IMR-90 (cell line): ENCODE measurements at regions not wholly inside any gene's neighbourhood (a gene's known extent, or its start where the extent isn't known, plus 50 kb on each side); places are given as distances from the start of the nearest gene placed in this dataset.

Source experiments
- ATAC-seq: fragments of 200-7000 bp; cut with Tn5 transposase; 2 replicates; pipeline ENCODE4 v1.9.1; 2020; ENCODE audit warnings: low read depth, mild to moderate bottlenecking, moderate library complexity
- BruUV-seq: library from RNA; stranded (reverse); fragments of 400-500 nt; replicated peaks from 2 replicates; lab custom pipeline; 2021; lab: Mats Ljungman, UMichigan
- CTCF ChIA-PET: fragments of 300-600 bp; formaldehyde crosslinking; extraction: SDS; loops from one replicate; lab custom pipeline; 2021; ENCODE audit warnings: antibody characterized with exemption; lab: Yijun Ruan, JAX
- POLR2A ChIA-PET: fragments of 300-600 bp; sonication (Branson Sonifier 250); formaldehyde crosslinking; loops from one replicate; lab custom pipeline; 2022; ENCODE audit warnings: antibody characterized with exemption; ENCODE audit not compliant: unreplicated experiment; lab: Charles Lee
- DNase-seq: peaks from one replicate; pipeline ENCODE4 v3.0.0; 2013
- H2AFZ ChIP-seq: replicated peaks from 2 replicates; pipeline ENCODE3; 2013; ENCODE audit warnings: low read length, mild to moderate bottlenecking; ENCODE audit not compliant: poor library complexity
- H2AK5ac ChIP-seq: 2 replicates; pipeline ENCODE4 v1.6.1; 2013; ENCODE audit warnings: low read depth, low read length, inconsistent platforms
- H2AK9ac ChIP-seq: replicated peaks from 2 replicates; pipeline ENCODE3; 2013; ENCODE audit warnings: mild to moderate bottlenecking, low read depth, low read length, moderate library complexity; ENCODE audit not compliant: poor library complexity
- H2BK120ac ChIP-seq: 2 replicates; pipeline ENCODE4 v1.6.1; 2013; ENCODE audit warnings: low read depth, low read length, inconsistent platforms
- H2BK15ac ChIP-seq: 3 replicates; pipeline ENCODE4 v1.6.1; 2013; ENCODE audit warnings: low read depth, low read length, inconsistent platforms
- H2BK20ac ChIP-seq: 2 replicates; pipeline ENCODE4 v1.6.1; 2013; ENCODE audit warnings: low read depth, mild to moderate bottlenecking, inconsistent platforms, low read length, moderate library complexity
- H2BK5ac ChIP-seq: 2 replicates; pipeline ENCODE4 v1.6.1; 2013; ENCODE audit warnings: mild to moderate bottlenecking, low read depth, low read length, inconsistent platforms; ENCODE audit not compliant: poor library complexity, severe bottlenecking
- H3K14ac ChIP-seq: replicated peaks from 2 replicates; pipeline ENCODE4 v1.6.1; 2013; ENCODE audit warnings: low read depth, low read length, inconsistent platforms
- H3K18ac ChIP-seq: 2 replicates; pipeline ENCODE4 v1.6.1; 2013; ENCODE audit warnings: low read depth, low read length, control low read depth
- H3K23ac ChIP-seq: 2 replicates; pipeline ENCODE4 v1.6.1; 2013; ENCODE audit warnings: low read depth, low read length, inconsistent platforms
- H3K27ac ChIP-seq: 2 replicates; pipeline ENCODE4 v1.5.1; 2013; ENCODE audit warnings: mild to moderate bottlenecking, control low read depth, low read length; ENCODE audit not compliant: insufficient read depth
- H3K27me3 ChIP-seq: 2 replicates; pipeline ENCODE4 v1.6.1; 2013; ENCODE audit warnings: low read length; ENCODE audit not compliant: control insufficient read depth, insufficient read depth
- H3K36me3 ChIP-seq: 2 replicates; pipeline ENCODE4 v1.6.1; 2013; ENCODE audit warnings: low read length, mixed read lengths; ENCODE audit not compliant: control insufficient read depth, insufficient read depth
- H3K4ac ChIP-seq: 2 replicates; pipeline ENCODE4 v1.6.1; 2013; ENCODE audit warnings: low read depth, low read length, inconsistent platforms
- H3K4me1 ChIP-seq: 2 replicates; pipeline ENCODE4 v1.6.1; 2013; ENCODE audit warnings: low read length, mixed read lengths; ENCODE audit not compliant: control insufficient read depth, insufficient read depth
- H3K4me2 ChIP-seq: 2 replicates; pipeline ENCODE4 v1.6.1; 2013; ENCODE audit warnings: low read depth, mild to moderate bottlenecking, control low read depth, low read length, moderate library complexity
- H3K4me3 ChIP-seq: 2 replicates; pipeline ENCODE4 v1.5.1; 2013; ENCODE audit warnings: low read depth, mild to moderate bottlenecking, control low read depth, low read length, moderate library complexity; ENCODE audit not compliant: insufficient read depth
- H3K56ac ChIP-seq: 2 replicates; pipeline ENCODE4 v1.6.1; 2013; ENCODE audit warnings: low read length, inconsistent platforms; ENCODE audit not compliant: insufficient read depth; ENCODE audit errors: extremely low read depth
- H3K79me1 ChIP-seq, 2 experiments: 2 replicates each; pipeline ENCODE4 v1.6.1; 2013; ENCODE audit warnings: low read length in 2 of 2, inconsistent platforms in 1 of 2, low read depth in 1 of 2
- H3K9ac ChIP-seq: 2 replicates; pipeline ENCODE4 v1.6.1; 2013; ENCODE audit warnings: low read depth, low read length, control low read depth
- H3K9me1 ChIP-seq: 2 replicates; pipeline ENCODE4 v1.6.1; 2013; ENCODE audit warnings: low read length, inconsistent platforms; ENCODE audit not compliant: insufficient read depth
- H3K9me3 ChIP-seq: 2 replicates; pipeline ENCODE4 v1.6.1; 2013; ENCODE audit warnings: low read length; ENCODE audit not compliant: control insufficient read depth, insufficient read depth
- H4K20me1 ChIP-seq: 2 replicates; pipeline ENCODE4 v1.6.1; 2013; ENCODE audit warnings: low read length, inconsistent platforms; ENCODE audit not compliant: insufficient read depth
- H4K5ac ChIP-seq: 2 replicates; pipeline ENCODE4 v1.6.1; 2013; ENCODE audit warnings: mild to moderate bottlenecking, low read depth, low read length, control low read depth
- H4K8ac ChIP-seq, 2 experiments: 2 replicates each; pipeline ENCODE4 v1.6.1; 2013; ENCODE audit warnings: low read depth in 2 of 2, low read length in 2 of 2, control low read depth in 1 of 2, inconsistent platforms in 1 of 2
- H4K91ac ChIP-seq: 2 replicates; pipeline ENCODE4 v1.6.1; 2013; ENCODE audit warnings: low read depth, low read length, inconsistent platforms; ENCODE audit not compliant: insufficient read depth
- BHLHE40 ChIP-seq: fragments of 150-350 bp; IDR thresholded peaks from 2 replicates; pipeline ENCODE4 v1.6.1; 2016; ENCODE audit warnings: mild to moderate bottlenecking, low read depth, low read length
- CEBPB ChIP-seq: IDR thresholded peaks from 2 replicates; pipeline ENCODE4 v1.6.1; 2012; ENCODE audit warnings: low read depth, low read length, improper control_type of control experiment
- CHD1 ChIP-seq: IDR thresholded peaks from 2 replicates; pipeline ENCODE4 v1.6.1; 2012; ENCODE audit warnings: low read depth, low read length, improper control_type of control experiment
- ELK1 ChIP-seq: fragments of 150-350 bp; IDR thresholded peaks from 2 replicates; pipeline ENCODE4 v1.6.1; 2016; ENCODE audit warnings: low read depth, mild to moderate bottlenecking, low read length, moderate library complexity, borderline replicate concordance
- FOS ChIP-seq: fragments of 150-350 bp; IDR thresholded peaks from 2 replicates; pipeline ENCODE4 v1.6.1; 2016; ENCODE audit warnings: low read depth, low read length
- MAFK ChIP-seq: IDR thresholded peaks from 2 replicates; pipeline ENCODE4 v1.6.1; 2012; ENCODE audit warnings: low read depth, low read length, improper control_type of control experiment
- MAZ ChIP-seq: IDR thresholded peaks from 2 replicates; pipeline ENCODE4 v1.6.1; 2012; ENCODE audit warnings: low read depth, mild to moderate bottlenecking, low read length, improper control_type of control experiment, moderate library complexity, borderline replicate concordance
- MXI1 ChIP-seq: IDR thresholded peaks from 2 replicates; pipeline ENCODE4 v1.6.1; 2012; ENCODE audit warnings: low read depth, mild to moderate bottlenecking, low read length, moderate library complexity, borderline replicate concordance
- NFE2L2 ChIP-seq: fragments of 150-350 bp; IDR thresholded peaks from 2 replicates; pipeline ENCODE4 v1.6.1; 2016; ENCODE audit warnings: low read depth, mild to moderate bottlenecking, low read length
- POLR2A ChIP-seq: IDR thresholded peaks from 2 replicates; pipeline ENCODE4 v1.6.1; 2012; ENCODE audit warnings: mild to moderate bottlenecking, low read depth, low read length
- RAD21 ChIP-seq: IDR thresholded peaks from 2 replicates; pipeline ENCODE4 v1.6.1; 2012; ENCODE audit warnings: low read length, improper control_type of control experiment
- RCOR1 ChIP-seq: IDR thresholded peaks from 2 replicates; pipeline ENCODE4 v1.6.1; 2012; ENCODE audit warnings: mild to moderate bottlenecking, low read length, improper control_type of control experiment; ENCODE audit not compliant: insufficient replicate concordance
- RFX5 ChIP-seq: IDR thresholded peaks from 2 replicates; pipeline ENCODE4 v1.8.0; 2012; ENCODE audit warnings: low read depth, mild to moderate bottlenecking, low read length, moderate library complexity
- SMC3 ChIP-seq: fragments of 150-350 bp; IDR thresholded peaks from 2 replicates; pipeline ENCODE4 v1.6.1; 2016; ENCODE audit warnings: low read depth, mild to moderate bottlenecking, antibody characterized with exemption, low read length, moderate library complexity
- WGBS, 2 experiments: methylation state at CpG; one replicate each; pipeline versions ENCODE4 v1.1.5 to v1.1.7; 2013; ENCODE audit warnings: missing lambda C conversion rate in 2 of 2; ENCODE audit not compliant: insufficient read length in 1 of 2; ENCODE audit errors: extremely low coverage in 2 of 2; 5-methylcytosine and 5-hydroxymethylcytosine counted together
- dilution Hi-C: fragments of 300-500 bp; cut with HindIII; formaldehyde crosslinking; loops from one replicate; pipeline ENCODE4 v1.14.3; 2018; ENCODE audit warnings: low sequenced_read_pairs; ENCODE audit not compliant: unreplicated experiment
- in situ Hi-C: fragments of 300-500 bp; cut with MboI; formaldehyde crosslinking; loops from 3 replicates; pipeline ENCODE4 v1.14.3; 2019; ENCODE audit warnings: low sequenced_read_pairs, inconsistent platforms, mixed read lengths
- intact Hi-C: fragments of 100-400 bp; cut with micrococcal nuclease; formaldehyde crosslinking; loops from 2 replicates; pipeline ENCODE4 v1.10.0; 2022
- TF ChIP-seq, protein P1 (sequence below): fragments of 150-350 bp; IDR thresholded peaks from 2 replicates; pipeline ENCODE4 v1.6.1; 2017; ENCODE audit warnings: mild to moderate bottlenecking, antibody characterized with exemption, low read length, low read depth
- TF ChIP-seq, protein P2 (sequence below): conservative IDR thresholded peaks from 2 replicates; pipeline ENCODE4 v1.5.1; 2012; ENCODE audit warnings: mild to moderate bottlenecking, low read depth, low read length, improper control_type of control experiment

GRCh38 chr5:11981986-11982385 is 77.7 kb upstream of the CTNND2 start:
- H4K8ac ChIP-seq = no peak overlapping the region
- H2AK9ac ChIP-seq = no peak overlapping the region
- H2BK5ac ChIP-seq = no peak overlapping the region
- H4K20me1 ChIP-seq = no peaks in the 10 kb centered on the region
- no peak overlapping the region for H2BK15ac ChIP-seq
- ChIA-PET POLR2A (no interaction called here), CTCF (no interaction called here)
- H3K18ac ChIP-seq = no peak overlapping the region
- no peaks in the 10 kb centered on the region for H3K36me3 ChIP-seq
- intact Hi-C loops = no loop called here
- H3K23ac ChIP-seq = no peak overlapping the region
- no peak overlapping the region for H3K27ac ChIP-seq
- no peak overlapping the region for H3K4me2 ChIP-seq
- H3K27me3 ChIP-seq = no peaks in the 10 kb centered on the region
- dilution Hi-C loops = no loop called here
- no peak overlapping the region for H3K56ac ChIP-seq
- no peak for ATAC-seq
- H3K4me1 ChIP-seq = no peaks in the 10 kb centered on the region
- DNase-seq = no peak
- no peak overlapping the region for H3K4ac ChIP-seq
- H3K9me3 ChIP-seq = peaks cover 5% of the 10 kb centered on the region
- no peak overlapping the region for H3K9ac ChIP-seq
- H4K91ac ChIP-seq = no peak overlapping the region
- H4K5ac ChIP-seq = no peak overlapping the region
- H3K9me1 ChIP-seq = no peaks in the 10 kb centered on the region
- BruUV-seq = no TSS peak
- no CpG with 5 or more reads among the region's 3 CpGs for WGBS, 2 experiments
- no peak overlapping the region for H2AK5ac ChIP-seq
- no peak overlapping the region for H2BK120ac ChIP-seq
- H2AFZ ChIP-seq = no peak overlapping the region
- no peak overlapping the region for H2BK20ac ChIP-seq
- H3K4me3 ChIP-seq = no peak overlapping the region
- in situ Hi-C loops = no loop called here
- H3K79me1 ChIP-seq = no peaks in the 10 kb centered on the region
- TF ChIP-seq BHLHE40 = no peak
- no peak for TF ChIP-seq CHD1
- no peak for TF ChIP-seq CEBPB
- TF ChIP-seq POLR2A = no peak
- no peak for TF ChIP-seq FOS
- TF ChIP-seq MAZ = no peak
- TF ChIP-seq RAD21 = no peak
- TF ChIP-seq SMC3 = no peak
- TF ChIP-seq NFE2L2 = no peak
- TF ChIP-seq, protein P1, sequence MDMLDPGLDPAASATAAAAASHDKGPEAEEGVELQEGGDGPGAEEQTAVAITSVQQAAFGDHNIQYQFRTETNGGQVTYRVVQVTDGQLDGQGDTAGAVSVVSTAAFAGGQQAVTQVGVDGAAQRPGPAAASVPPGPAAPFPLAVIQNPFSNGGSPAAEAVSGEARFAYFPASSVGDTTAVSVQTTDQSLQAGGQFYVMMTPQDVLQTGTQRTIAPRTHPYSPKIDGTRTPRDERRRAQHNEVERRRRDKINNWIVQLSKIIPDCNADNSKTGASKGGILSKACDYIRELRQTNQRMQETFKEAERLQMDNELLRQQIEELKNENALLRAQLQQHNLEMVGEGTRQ = no peak
- no peak for TF ChIP-seq ELK1
- TF ChIP-seq, protein P2, sequence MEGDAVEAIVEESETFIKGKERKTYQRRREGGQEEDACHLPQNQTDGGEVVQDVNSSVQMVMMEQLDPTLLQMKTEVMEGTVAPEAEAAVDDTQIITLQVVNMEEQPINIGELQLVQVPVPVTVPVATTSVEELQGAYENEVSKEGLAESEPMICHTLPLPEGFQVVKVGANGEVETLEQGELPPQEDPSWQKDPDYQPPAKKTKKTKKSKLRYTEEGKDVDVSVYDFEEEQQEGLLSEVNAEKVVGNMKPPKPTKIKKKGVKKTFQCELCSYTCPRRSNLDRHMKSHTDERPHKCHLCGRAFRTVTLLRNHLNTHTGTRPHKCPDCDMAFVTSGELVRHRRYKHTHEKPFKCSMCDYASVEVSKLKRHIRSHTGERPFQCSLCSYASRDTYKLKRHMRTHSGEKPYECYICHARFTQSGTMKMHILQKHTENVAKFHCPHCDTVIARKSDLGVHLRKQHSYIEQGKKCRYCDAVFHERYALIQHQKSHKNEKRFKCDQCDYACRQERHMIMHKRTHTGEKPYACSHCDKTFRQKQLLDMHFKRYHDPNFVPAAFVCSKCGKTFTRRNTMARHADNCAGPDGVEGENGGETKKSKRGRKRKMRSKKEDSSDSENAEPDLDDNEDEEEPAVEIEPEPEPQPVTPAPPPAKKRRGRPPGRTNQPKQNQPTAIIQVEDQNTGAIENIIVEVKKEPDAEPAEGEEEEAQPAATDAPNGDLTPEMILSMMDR = no peak
- TF ChIP-seq RFX5 = no peak
- no peak for TF ChIP-seq RCOR1
- no peak for TF ChIP-seq MAFK
- TF ChIP-seq MXI1 = no peak
- no peak overlapping the region for H3K14ac ChIP-seq
